WI38 (cell line): ENCODE measurements at regions not wholly inside any gene's neighbourhood (a gene's known extent, or its start where the extent isn't known, plus 50 kb on each side); places are given as distances from the start of the nearest gene placed in this dataset.

Source experiments
- H3K4me3 ChIP-seq: 2 replicates; pipeline ENCODE4 v1.5.1; 2011; ENCODE audit warnings: low read depth, mild to moderate bottlenecking, control low read depth, low read length
- CTCF ChIP-seq: IDR thresholded peaks from 2 replicates; pipeline ENCODE4 v1.5.1; 2012; ENCODE audit warnings: low read depth, mild to moderate bottlenecking, control low read depth, low read length

GRCh38 chr16:49012961-49013726 is 268.5 kb downstream of the CBLN1 start:
- TF ChIP-seq CTCF = no peak
- no peak overlapping the region for H3K4me3 ChIP-seq

GRCh38 chr16:49011901-49012300 is 269.7 kb downstream of the CBLN1 start:
- no peak overlapping the region for H3K4me3 ChIP-seq
- TF ChIP-seq CTCF = no peak

DNA sequence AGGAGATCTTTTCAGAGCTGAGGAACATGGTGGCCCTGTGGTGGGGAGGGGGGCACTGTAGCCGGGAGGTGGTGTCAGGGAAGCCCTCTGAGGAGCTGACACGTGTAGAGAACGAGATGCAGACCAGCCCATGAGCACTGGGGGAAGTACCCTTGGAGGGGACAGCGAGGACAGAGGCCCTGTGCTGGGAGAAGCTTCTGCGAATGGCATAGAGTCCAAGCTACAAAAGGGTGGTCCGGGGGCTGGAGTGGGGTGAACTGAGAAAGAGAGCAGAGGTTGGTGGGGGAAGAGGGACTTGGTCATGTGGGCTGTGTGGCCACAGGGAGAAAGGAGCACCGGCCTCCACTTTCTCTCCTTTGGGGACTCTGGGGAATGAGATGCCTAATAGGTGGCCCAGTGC is 270.8 kb downstream of the CBLN1 start:
- no peak overlapping the region for H3K4me3 ChIP-seq
- TF ChIP-seq CTCF = no peak

GRCh38 chr16:49010396-49010795 is 271.2 kb downstream of the CBLN1 start:
- TF ChIP-seq CTCF = no peak
- H3K4me3 ChIP-seq = no peak overlapping the region

- no peak overlapping the region for H3K4me3 ChIP-seq
- TF ChIP-seq CTCF = no peak
These were observed 272.4 kb downstream of the CBLN1 start for GRCh38 chr16:49009204-49009603.

DNA sequence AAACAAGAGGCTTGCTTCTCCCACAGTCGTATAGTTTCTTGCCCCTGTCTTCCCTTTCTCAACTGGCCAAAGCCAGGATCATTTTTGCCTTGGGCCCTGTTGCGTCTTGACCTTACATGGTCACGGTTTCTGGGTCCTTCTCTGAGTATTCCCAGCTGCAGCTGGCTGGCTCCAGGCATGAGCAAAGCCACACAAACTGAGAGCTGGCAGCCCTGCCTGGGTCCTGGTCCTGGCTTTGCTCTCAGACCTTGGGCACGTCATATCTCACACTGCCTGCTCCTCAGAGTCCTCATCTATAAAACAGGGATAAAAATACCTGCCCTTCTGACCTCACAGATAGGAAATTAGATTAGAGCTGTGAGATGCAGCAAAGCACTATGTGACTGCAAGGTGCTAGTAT is 277.6 kb downstream of the CBLN1 start:
- no peak overlapping the region for H3K4me3 ChIP-seq
- no peak for TF ChIP-seq CTCF

GRCh38 chr16:49003022-49003421 is 278.6 kb downstream of the CBLN1 start:
- no peak for TF ChIP-seq CTCF
- H3K4me3 ChIP-seq = no peak overlapping the region
